Right forelimb (tissue), 1 donor: ENCODE measurements at regions not wholly inside any gene's neighbourhood (a gene's known extent, or its start where the extent isn't known, plus 50 kb on each side); places are given as distances from the start of the nearest gene placed in this dataset.

Experiments used
- DNase-seq: peaks from one replicate; pipeline ENCODE4 v3.0.0-alpha.2; 2018

- no peak for DNase-seq
These were observed 98.4 kb downstream of the ZFP36L2 start for GRCh38 chr2:43127941-43128558.

- DNase-seq: no peak
These were observed 99.0 kb downstream of the ZFP36L2 start for GRCh38 chr2:43127208-43127940.

GRCh38 chr2:43126817-43127207 lies 99.6 kb downstream of the ZFP36L2 start:
- no peak for DNase-seq

- DNase-seq: no peak
These were observed 101.1 kb downstream of the ZFP36L2 start for GRCh38 chr2:43125090-43125998.

- no peak for DNase-seq
These were observed 101.7 kb downstream of the ZFP36L2 start for GRCh38 chr2:43124687-43125057.

- DNase-seq: no peak
These were observed 102.3 kb downstream of the ZFP36L2 start for GRCh38 chr2:43123981-43124686.

- no peak for DNase-seq
These were observed 102.9 kb downstream of the ZFP36L2 start for GRCh38 chr2:43123486-43123885.

GRCh38 chr2:43123028-43123427 lies 103.4 kb downstream of the ZFP36L2 start:
- DNase-seq: no peak

- DNase-seq: no peak
These were observed 104.7 kb downstream of the ZFP36L2 start for GRCh38 chr2:43121580-43122314.

- no peak for DNase-seq
These were observed 107.1 kb downstream of the ZFP36L2 start for GRCh38 chr2:43119303-43119702.

GRCh38 chr2:43117521-43118143 lies 108.8 kb downstream of the ZFP36L2 start:
- DNase-seq: no peak

- DNase-seq: no peak
These were observed 109.4 kb downstream of the ZFP36L2 start for GRCh38 chr2:43116988-43117387.

- DNase-seq: no peak
These were observed 110.5 kb downstream of the ZFP36L2 start for GRCh38 chr2:43115881-43116280.

GRCh38 chr2:43114210-43114609 lies 112.2 kb downstream of the ZFP36L2 start:
- DNase-seq: no peak

- no peak for DNase-seq
These were observed 114.4 kb downstream of the ZFP36L2 start for GRCh38 chr2:43111788-43112554.

- no peak for DNase-seq
These were observed 115.9 kb downstream of the ZFP36L2 start for GRCh38 chr2:43110442-43110871.

- DNase-seq: no peak
These were observed 117.1 kb downstream of the ZFP36L2 start for GRCh38 chr2:43109261-43109743.

GRCh38 chr2:43107679-43108078 lies 118.7 kb downstream of the ZFP36L2 start:
- DNase-seq: no peak

- no peak for DNase-seq
These were observed 119.6 kb downstream of the ZFP36L2 start for GRCh38 chr2:43106559-43107527.
